Type B pancreatic cell (in vitro differentiated cells): ENCODE measurements at regions not wholly inside any gene's neighbourhood (a gene's known extent, or its start where the extent isn't known, plus 50 kb on each side); places are given as distances from the start of the nearest gene placed in this dataset.
"Not testable (repeated sequence)": the region's sequence is repeated elsewhere in the genome, so short reads cannot be mapped to it uniquely, and the experiment has no call there.

Experiments used
- DNase-seq: peaks from one replicate; pipeline ENCODE4 v3.0.0; 2021; ENCODE audit warnings: mixed read lengths; ENCODE audit not compliant: unreplicated experiment; ENCODE audit errors: extremely low spot score
- H3K27ac Mint-ChIP-seq: 2 replicates; pipeline ENCODE4 v1.8.0; 2021; ENCODE audit warnings: mild to moderate bottlenecking, mixed read lengths
- H3K27me3 Mint-ChIP-seq: 2 replicates; pipeline ENCODE4 v1.8.0; 2021; ENCODE audit warnings: mixed read lengths
- H3K36me3 Mint-ChIP-seq: 2 replicates; pipeline ENCODE4 v1.8.0; 2021; ENCODE audit warnings: mixed read lengths
- H3K4me1 Mint-ChIP-seq: one replicate; pipeline ENCODE4 v1.8.0; 2021; ENCODE audit warnings: mixed read lengths; ENCODE audit not compliant: unreplicated experiment
- H3K4me3 Mint-ChIP-seq: 2 replicates; pipeline ENCODE4 v1.8.0; 2021; ENCODE audit warnings: mild to moderate bottlenecking, mixed read lengths
- H3K9me3 Mint-ChIP-seq: 2 replicates; pipeline ENCODE4 v1.8.0; 2021; ENCODE audit warnings: mixed read lengths
- TF ChIP-seq, protein P1 (sequence below): fragments of 200-600 bp; sonication (generic); conservative IDR thresholded peaks from 2 replicates; pipeline ENCODE4 v1.5.0; 2021; ENCODE audit warnings: antibody characterized with exemption, mild to moderate bottlenecking

DNA sequence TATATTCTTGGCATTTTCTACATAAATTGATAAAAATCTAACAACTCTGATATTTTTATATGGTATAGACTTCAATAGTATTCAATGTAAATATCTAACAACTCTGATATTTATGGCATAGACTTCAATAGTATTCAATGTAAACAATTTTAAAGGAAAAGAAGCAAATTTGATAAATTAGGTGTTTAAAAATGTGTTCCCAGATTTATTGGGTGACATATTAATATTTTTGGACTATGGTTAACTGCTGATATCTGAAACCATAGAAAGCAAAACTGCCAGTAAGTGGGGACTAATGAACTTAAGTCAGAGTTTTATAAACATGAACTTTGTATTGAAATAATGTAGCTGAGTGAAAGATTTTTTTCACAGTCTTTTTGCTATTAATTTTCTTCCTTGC, 1576.0 kb upstream of the DDX18 start:
- no peak for DNase-seq
- H3K4me3 Mint-ChIP-seq = no peak overlapping the region
- TF ChIP-seq, protein P1, sequence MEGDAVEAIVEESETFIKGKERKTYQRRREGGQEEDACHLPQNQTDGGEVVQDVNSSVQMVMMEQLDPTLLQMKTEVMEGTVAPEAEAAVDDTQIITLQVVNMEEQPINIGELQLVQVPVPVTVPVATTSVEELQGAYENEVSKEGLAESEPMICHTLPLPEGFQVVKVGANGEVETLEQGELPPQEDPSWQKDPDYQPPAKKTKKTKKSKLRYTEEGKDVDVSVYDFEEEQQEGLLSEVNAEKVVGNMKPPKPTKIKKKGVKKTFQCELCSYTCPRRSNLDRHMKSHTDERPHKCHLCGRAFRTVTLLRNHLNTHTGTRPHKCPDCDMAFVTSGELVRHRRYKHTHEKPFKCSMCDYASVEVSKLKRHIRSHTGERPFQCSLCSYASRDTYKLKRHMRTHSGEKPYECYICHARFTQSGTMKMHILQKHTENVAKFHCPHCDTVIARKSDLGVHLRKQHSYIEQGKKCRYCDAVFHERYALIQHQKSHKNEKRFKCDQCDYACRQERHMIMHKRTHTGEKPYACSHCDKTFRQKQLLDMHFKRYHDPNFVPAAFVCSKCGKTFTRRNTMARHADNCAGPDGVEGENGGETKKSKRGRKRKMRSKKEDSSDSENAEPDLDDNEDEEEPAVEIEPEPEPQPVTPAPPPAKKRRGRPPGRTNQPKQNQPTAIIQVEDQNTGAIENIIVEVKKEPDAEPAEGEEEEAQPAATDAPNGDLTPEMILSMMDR = no peak
- H3K36me3 Mint-ChIP-seq = no peaks in the 10 kb centered on the region
- H3K4me1 Mint-ChIP-seq = no peaks in the 10 kb centered on the region
- H3K27ac Mint-ChIP-seq = no peak overlapping the region
- H3K9me3 Mint-ChIP-seq = peaks cover 6% of the 10 kb centered on the region
- H3K27me3 Mint-ChIP-seq = no peaks in the 10 kb centered on the region

- Mint-ChIP-seq H3K4me3 (no peak overlapping the region), H3K4me1 (no peaks in the 10 kb centered on the region), H3K27me3 (no peaks in the 10 kb centered on the region), H3K36me3 (no peaks in the 10 kb centered on the region), H3K27ac (no peak overlapping the region), H3K9me3 (peaks cover 9% of the 10 kb centered on the region)
- TF ChIP-seq, protein P1 = no peak
- no peak for DNase-seq
Observed at GRCh38 chr2:116250376-116250775, 1564.1 kb upstream of the DDX18 start.

GRCh38 chr2:116264872-116265271, 1549.6 kb upstream of the DDX18 start:
- H3K27me3 Mint-ChIP-seq = no peaks in the 10 kb centered on the region
- no peaks in the 10 kb centered on the region for H3K9me3 Mint-ChIP-seq

GRCh38 chr2:116269040-116269439, 1545.5 kb upstream of the DDX18 start:
- H3K9me3 Mint-ChIP-seq = no peaks in the 10 kb centered on the region

More at GRCh38 chr2:116264872-116265271, 1549.6 kb upstream of the DDX18 start:
- no peak for DNase-seq
- H3K36me3 Mint-ChIP-seq = no peaks in the 10 kb centered on the region
- H3K4me3 Mint-ChIP-seq = no peak overlapping the region
- no peak overlapping the region for H3K27ac Mint-ChIP-seq
- no peaks in the 10 kb centered on the region for H3K4me1 Mint-ChIP-seq
- TF ChIP-seq, protein P1 = no peak

DNA sequence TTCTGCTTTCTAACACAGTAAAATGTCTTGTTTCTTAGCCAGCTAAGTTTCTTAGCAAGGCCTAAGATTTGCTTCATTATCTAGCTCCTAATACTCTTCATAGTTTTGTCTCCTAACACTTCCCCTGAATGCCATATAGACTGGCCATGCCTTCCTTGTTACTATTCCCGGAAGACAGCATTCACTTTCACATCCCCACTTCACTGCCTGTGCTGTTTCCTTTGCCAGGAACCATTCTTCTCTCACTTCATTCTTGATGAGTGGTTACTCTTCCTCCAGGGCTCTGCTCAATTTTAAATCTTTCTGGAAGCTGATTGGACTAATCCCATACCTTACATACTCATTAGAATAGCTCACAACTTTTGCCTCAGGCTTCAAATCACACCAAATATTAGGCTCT, 1510.2 kb upstream of the DDX18 start:
- H3K27ac Mint-ChIP-seq = no peak overlapping the region
- DNase-seq = no peak
- H3K4me1 Mint-ChIP-seq = no peaks in the 10 kb centered on the region
- H3K36me3 Mint-ChIP-seq = no peaks in the 10 kb centered on the region
- TF ChIP-seq, protein P1 = no peak
- no peaks in the 10 kb centered on the region for H3K27me3 Mint-ChIP-seq
- no peak overlapping the region for H3K4me3 Mint-ChIP-seq
- H3K9me3 Mint-ChIP-seq = no peaks in the 10 kb centered on the region

More at GRCh38 chr2:116269040-116269439, 1545.5 kb upstream of the DDX18 start:
- TF ChIP-seq, protein P1 = no peak
- Mint-ChIP-seq H3K4me1 (no peaks in the 10 kb centered on the region), H3K27ac (no peak overlapping the region), H3K4me3 (no peak overlapping the region), H3K27me3 (no peaks in the 10 kb centered on the region), H3K36me3 (no peaks in the 10 kb centered on the region)
- no peak for DNase-seq

DNA sequence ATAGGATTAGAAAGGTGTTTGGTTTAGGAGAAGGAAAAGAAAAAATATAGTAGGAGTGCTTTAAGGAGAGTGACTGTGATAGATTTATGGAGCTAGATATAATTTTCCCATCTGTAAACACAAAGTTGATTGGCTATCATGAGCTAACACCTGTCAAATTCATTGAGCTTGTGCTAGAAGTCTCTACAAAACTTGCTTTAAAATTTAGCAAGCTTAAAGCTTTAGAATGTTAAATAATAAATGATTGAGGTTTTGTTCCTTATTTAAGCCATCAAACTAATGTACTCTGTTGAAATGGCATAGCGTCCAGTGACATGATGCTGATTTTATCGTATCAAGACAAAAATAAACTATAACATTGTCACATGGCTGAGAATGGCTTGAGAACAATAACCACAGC, 1497.4 kb upstream of the DDX18 start:
- Mint-ChIP-seq H3K36me3 (no peaks in the 10 kb centered on the region), H3K4me1 (no peaks in the 10 kb centered on the region), H3K27ac (no peak overlapping the region), H3K27me3 (no peaks in the 10 kb centered on the region), H3K9me3 (no peaks in the 10 kb centered on the region), H3K4me3 (no peak overlapping the region)
- TF ChIP-seq, protein P1 = no peak
- DNase-seq = no peak

GRCh38 chr2:116318551-116318950, 1495.9 kb upstream of the DDX18 start:
- H3K36me3 Mint-ChIP-seq, H3K9me3 Mint-ChIP-seq, H3K27me3 Mint-ChIP-seq, H3K4me3 Mint-ChIP-seq, DNase-seq, H3K27ac Mint-ChIP-seq, H3K4me1 Mint-ChIP-seq: not testable (repeated sequence)
